ENCODE measurements at regions not wholly inside any gene's neighbourhood (a gene's known extent, or its start where the extent isn't known, plus 50 kb on each side); places are given as distances from the start of the nearest gene placed in this dataset.

GRCh38 chr6:105495515-105495914, 92.6 kb upstream of the PREP start:
- no peak for TF ChIP-seq CTCF (conservative IDR thresholded peaks at IDR 0.05; ENCODE audit: low read length)
- TF ChIP-seq EZH2phosphoT487 (IDR thresholded peaks at IDR 0.05; ENCODE audit: borderline replicate concordance, low read depth, low read length), result no peak

Measured in OCI-LY7 (cell line).